H1 (cell line): ENCODE measurements at regions not wholly inside any gene's neighbourhood (a gene's known extent, or its start where the extent isn't known, plus 50 kb on each side); places are given as distances from the start of the nearest gene placed in this dataset.

Source experiments
- CBX8 ChIP-seq: fragments of 300-800, 300-1000 bp; sonication (generic); IDR thresholded peaks from 2 replicates; pipeline ENCODE4 v1.7.1; 2016; ENCODE audit warnings: low read depth, low read length, borderline replicate concordance
- E2F6 ChIP-seq: IDR thresholded peaks from 2 replicates; pipeline ENCODE4 v1.6.1; 2012; ENCODE audit warnings: inconsistent platforms
- PHF8 ChIP-seq: fragments of 200-600 bp; sonication (generic); conservative IDR thresholded peaks from 2 replicates; pipeline ENCODE4 v1.7.1; 2012; ENCODE audit warnings: low read depth, mild to moderate bottlenecking, inconsistent platforms, low read length, moderate library complexity
- SUZ12 ChIP-seq: fragments of 200-600 bp; sonication (generic); IDR thresholded peaks from 2 replicates; pipeline ENCODE4 v1.6.1; 2012; ENCODE audit warnings: mild to moderate bottlenecking, inconsistent platforms, low read length, moderate library complexity, mixed read lengths
- USF2 ChIP-seq: IDR thresholded peaks from 2 replicates; pipeline ENCODE4 v1.6.1; 2011; ENCODE audit warnings: low read length, improper control_type of control experiment

- TF ChIP-seq PHF8 (no peak), SUZ12 (no peak), E2F6 (no peak), USF2 (no peak), CBX8 (no peak)
Measured at GRCh38 chr11:42344204-42344792, 884.8 kb upstream of the LRRC4C start (continued).
